ENCODE measurements at regions not wholly inside any gene's neighbourhood (a gene's known extent, or its start where the extent isn't known, plus 50 kb on each side); places are given as distances from the start of the nearest gene placed in this dataset.

DNA sequence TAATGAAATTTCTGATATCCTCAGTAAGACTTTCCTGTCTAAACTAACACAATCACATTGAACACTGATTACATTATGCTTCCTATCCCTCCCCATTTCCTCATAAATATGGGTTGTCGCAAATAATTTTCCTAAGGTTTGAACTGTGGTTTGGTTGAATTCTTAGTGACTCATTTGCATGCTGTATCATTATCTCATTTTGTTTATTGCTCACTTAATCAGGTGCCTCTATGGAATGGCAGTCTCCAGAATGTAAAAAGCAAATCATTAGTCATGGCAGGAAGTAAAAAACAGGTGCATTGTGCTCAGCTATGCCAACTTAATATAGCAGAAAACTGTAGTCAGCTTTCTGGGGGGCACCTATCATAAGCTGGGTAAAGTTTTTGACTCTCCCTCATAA is 216.0 kb upstream of the ZBTB20 start:
- H3K9me3 ChIP-seq (ENCODE audit: control insufficient read depth, insufficient read depth, low read length) = no peaks in the 10 kb centered on the region
- no peaks in the 10 kb centered on the region for H3K27me3 ChIP-seq (ENCODE audit: control insufficient read depth, insufficient read depth, low read length)
- H3K4me1 ChIP-seq (ENCODE audit: control insufficient read depth, insufficient read depth, low read length) = no peaks in the 10 kb centered on the region
- H3K4me3 ChIP-seq (ENCODE audit: low read depth, low read length) = no peak overlapping the region
- no peaks in the 10 kb centered on the region for H3K36me3 ChIP-seq (ENCODE audit: control insufficient read depth, insufficient read depth, low read length)
- no peak overlapping the region for H3K9ac ChIP-seq (ENCODE audit: low read depth, low read length)

DNA sequence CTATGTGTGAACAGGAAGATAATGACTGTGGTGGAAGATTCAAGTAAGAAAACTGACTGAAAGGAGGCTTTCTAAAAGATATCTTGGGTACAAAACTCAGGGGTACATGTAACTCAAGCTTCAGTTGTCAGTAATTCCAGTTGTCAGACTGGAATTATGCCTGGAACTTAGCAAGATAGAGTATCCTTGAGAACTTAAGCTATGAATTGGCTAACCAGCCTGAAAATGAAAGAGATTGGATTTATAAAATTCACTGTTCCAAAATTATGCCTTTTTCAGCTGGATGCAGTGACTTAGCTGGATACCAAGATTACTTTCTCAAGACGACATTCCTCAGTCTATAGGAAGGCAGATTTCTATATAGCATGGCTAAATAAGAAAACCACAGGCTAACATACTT is 221.9 kb upstream of the ZBTB20 start:
- Histone ChIP-seq H3K9ac (ENCODE audit: low read depth, low read length) (no peak overlapping the region), H3K36me3 (ENCODE audit: control insufficient read depth, insufficient read depth, low read length) (no peaks in the 10 kb centered on the region), H3K27me3 (ENCODE audit: control insufficient read depth, insufficient read depth, low read length) (no peaks in the 10 kb centered on the region), H3K4me1 (ENCODE audit: control insufficient read depth, insufficient read depth, low read length) (no peaks in the 10 kb centered on the region), H3K4me3 (ENCODE audit: low read depth, low read length) (no peak overlapping the region), H3K9me3 (ENCODE audit: control insufficient read depth, insufficient read depth, low read length) (no peaks in the 10 kb centered on the region)

DNA sequence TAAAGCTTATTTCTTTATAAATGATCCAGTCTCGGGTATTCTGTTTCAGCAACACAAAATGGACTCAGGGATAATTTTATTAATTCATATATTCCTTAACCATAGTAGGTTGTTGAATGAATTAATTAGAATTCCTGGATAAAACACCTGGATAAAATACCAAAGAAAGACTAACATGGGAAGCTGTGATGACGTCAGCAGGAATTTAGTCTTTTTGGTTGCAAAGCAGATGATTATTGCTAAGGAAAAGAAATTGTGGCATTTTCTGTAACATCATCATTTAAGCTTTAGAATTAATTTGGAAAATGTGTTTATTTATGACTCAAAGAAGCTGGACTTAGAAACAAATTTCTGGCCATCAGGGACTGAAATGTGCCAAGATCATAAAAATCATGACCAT is 228.3 kb upstream of the ZBTB20 start:
- Histone ChIP-seq H3K9me3 (ENCODE audit: control insufficient read depth, insufficient read depth, low read length) (no peaks in the 10 kb centered on the region), H3K4me1 (ENCODE audit: control insufficient read depth, insufficient read depth, low read length) (no peaks in the 10 kb centered on the region), H3K36me3 (ENCODE audit: control insufficient read depth, insufficient read depth, low read length) (no peaks in the 10 kb centered on the region), H3K4me3 (ENCODE audit: low read depth, low read length) (no peak overlapping the region), H3K9ac (ENCODE audit: low read depth, low read length) (no peak overlapping the region), H3K27me3 (ENCODE audit: control insufficient read depth, insufficient read depth, low read length) (no peaks in the 10 kb centered on the region)

DNA sequence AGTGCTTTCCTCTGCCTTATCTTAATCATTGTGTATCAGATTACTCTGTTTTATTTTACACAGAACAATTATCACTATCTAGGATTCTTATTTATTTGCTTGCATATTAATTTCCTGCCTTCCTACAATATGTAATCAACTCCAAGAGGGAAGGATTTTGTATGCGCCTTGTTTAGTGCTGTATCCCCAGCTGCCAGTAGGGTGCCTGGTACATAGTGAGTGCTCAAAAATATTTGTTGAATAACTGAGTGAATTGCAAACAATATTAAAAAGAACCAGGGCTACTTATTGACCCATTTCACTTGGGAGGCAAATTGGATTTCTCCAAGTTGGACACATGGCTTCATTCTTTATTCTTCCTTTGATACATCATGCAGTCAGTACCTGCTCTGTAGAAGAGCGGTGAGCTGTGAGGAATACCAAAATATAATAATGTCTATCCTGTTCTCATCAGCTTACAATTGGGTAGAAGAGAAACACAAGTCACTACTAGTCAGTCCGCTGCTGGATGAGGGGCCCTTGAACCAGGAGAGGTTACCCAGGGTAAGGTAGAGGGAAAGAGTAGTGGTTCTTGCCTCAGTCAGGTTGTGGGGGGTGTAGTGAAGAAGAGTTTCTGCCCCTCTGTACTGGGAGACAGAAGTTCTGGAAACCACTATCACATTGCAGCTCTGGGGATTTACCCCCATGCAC is 233.9 kb upstream of the ZBTB20 start:
- Histone ChIP-seq H3K4me1 (ENCODE audit: control insufficient read depth, insufficient read depth, low read length) (peaks cover under 1% of the 10 kb centered on the region), H3K9me3 (ENCODE audit: control insufficient read depth, insufficient read depth, low read length) (no peaks in the 10 kb centered on the region), H3K4me3 (ENCODE audit: low read depth, low read length) (no peak overlapping the region), H3K27me3 (ENCODE audit: control insufficient read depth, insufficient read depth, low read length) (no peaks in the 10 kb centered on the region), H3K9ac (ENCODE audit: low read depth, low read length) (no peak overlapping the region), H3K36me3 (ENCODE audit: control insufficient read depth, insufficient read depth, low read length) (no peaks in the 10 kb centered on the region)

DNA sequence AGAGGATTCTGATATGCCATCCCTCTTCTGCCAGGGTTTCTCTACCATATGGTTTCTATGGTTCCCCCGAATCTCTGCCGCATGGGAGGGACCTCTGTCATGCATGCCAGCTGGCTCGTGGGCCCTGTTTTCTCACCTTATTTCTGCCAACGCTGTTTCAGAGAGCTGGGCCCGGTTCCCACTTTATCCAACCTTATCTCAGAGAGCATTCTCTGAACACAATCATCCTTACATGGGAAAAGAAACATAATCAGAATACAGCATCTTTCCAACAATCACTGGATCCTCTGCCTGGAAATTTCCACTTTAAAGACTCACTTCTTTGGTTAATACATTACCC is 234.5 kb upstream of the ZBTB20 start:
- Histone ChIP-seq H3K4me1 (ENCODE audit: control insufficient read depth, insufficient read depth, low read length) (peaks cover 3% of the 10 kb centered on the region), H3K9me3 (ENCODE audit: control insufficient read depth, insufficient read depth, low read length) (no peaks in the 10 kb centered on the region), H3K4me3 (ENCODE audit: low read depth, low read length) (no peak overlapping the region), H3K9ac (ENCODE audit: low read depth, low read length) (no peak overlapping the region), H3K36me3 (ENCODE audit: control insufficient read depth, insufficient read depth, low read length) (no peaks in the 10 kb centered on the region), H3K27me3 (ENCODE audit: control insufficient read depth, insufficient read depth, low read length) (no peaks in the 10 kb centered on the region)

DNA sequence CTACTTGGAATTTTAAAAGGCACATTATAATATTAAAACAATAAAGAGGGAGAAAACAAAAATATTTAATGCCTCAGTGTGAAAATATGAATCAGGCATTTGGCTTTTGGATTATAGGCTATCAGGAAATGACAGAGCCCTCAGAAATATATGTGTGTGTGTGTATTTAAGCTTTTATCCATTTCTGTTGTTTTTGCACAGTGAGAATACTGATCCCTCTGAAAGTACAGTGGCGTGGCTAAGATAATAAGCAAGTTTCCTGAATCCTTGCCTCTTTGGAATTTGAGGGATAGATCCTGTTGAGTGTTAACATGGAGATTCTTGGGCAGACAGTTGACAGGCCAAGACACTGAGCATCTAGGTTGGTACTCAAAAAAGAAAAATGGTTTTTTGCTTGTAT is 234.8 kb upstream of the ZBTB20 start:
- H3K36me3 ChIP-seq (ENCODE audit: control insufficient read depth, insufficient read depth, low read length) = no peaks in the 10 kb centered on the region
- H3K4me1 ChIP-seq (ENCODE audit: control insufficient read depth, insufficient read depth, low read length) = peaks cover 3% of the 10 kb centered on the region
- H3K4me3 ChIP-seq (ENCODE audit: low read depth, low read length) = no peak overlapping the region
- H3K27me3 ChIP-seq (ENCODE audit: control insufficient read depth, insufficient read depth, low read length) = no peaks in the 10 kb centered on the region
- H3K9me3 ChIP-seq (ENCODE audit: control insufficient read depth, insufficient read depth, low read length) = no peaks in the 10 kb centered on the region
- H3K9ac ChIP-seq (ENCODE audit: low read depth, low read length) = no peak overlapping the region

DNA sequence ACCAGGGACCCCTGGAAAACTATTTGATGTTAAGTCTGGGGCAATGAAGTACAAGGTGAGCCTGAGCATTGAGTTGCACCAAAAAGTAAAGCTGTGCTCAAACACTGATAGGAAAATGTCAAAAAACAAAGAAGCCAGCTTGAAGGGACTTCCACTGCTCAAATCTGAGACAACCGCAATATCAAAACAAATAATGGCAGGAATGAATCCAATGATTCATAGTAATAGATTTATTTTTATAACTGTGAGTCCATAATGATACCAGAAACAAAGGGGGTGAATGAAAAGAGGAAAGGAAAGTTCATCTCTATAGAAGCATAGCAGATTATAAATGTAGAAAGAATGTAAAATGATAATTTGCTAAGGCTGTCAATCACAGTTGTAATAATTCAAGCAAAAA is 237.3 kb upstream of the ZBTB20 start:
- no peak overlapping the region for H3K9ac ChIP-seq (ENCODE audit: low read depth, low read length)
- no peaks in the 10 kb centered on the region for H3K9me3 ChIP-seq (ENCODE audit: control insufficient read depth, insufficient read depth, low read length)
- H3K27me3 ChIP-seq (ENCODE audit: control insufficient read depth, insufficient read depth, low read length) = no peaks in the 10 kb centered on the region
- no peak overlapping the region for H3K4me3 ChIP-seq (ENCODE audit: low read depth, low read length)
- H3K4me1 ChIP-seq (ENCODE audit: control insufficient read depth, insufficient read depth, low read length) = peaks cover 5% of the 10 kb centered on the region
- H3K36me3 ChIP-seq (ENCODE audit: control insufficient read depth, insufficient read depth, low read length) = no peaks in the 10 kb centered on the region

DNA sequence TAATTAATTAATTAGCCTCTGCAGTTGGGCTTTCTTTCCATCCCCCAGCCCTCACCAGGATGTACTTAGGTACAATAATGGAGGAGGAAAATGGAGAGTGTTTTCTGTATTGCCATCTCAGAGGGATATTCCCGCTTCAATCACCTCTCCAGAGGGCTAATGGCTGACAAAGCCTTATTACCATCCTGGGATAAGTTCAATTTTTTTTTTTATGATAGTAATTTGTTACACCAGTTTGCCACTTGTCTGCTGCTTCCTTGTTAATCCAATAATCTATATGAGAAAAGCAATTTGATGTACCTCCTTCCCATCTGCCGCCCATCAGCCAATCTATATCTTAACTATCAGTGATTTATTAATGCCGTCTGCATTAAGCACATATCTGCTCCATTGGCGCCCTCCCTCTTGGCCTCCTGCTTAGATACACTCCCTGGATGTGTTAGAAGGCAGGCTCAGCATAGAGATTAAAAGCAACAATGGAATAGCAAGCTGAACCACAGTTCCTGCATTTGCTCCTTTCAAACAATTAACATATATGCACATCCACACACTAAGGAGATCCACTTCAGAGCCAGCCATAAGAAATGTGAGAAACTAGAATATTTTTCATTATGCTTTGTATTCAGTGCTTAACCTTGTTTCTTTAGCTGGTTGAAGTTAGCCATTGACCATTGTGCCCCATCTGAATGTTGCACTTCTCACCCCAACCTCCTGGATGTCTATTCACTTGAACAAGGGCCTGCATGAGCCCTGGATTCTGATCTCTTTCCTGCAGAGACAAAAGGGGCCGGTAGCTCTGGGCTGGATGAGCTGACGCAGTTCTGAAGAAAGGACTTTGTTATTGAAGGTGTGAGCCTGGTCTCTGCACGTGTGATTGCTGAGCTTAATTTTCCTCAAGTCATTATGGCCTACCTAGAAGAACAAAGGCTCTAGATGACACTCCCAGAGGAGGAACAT is 237.3 kb upstream of the GAP43 start:
- Histone ChIP-seq H3K4me1 (ENCODE audit: control insufficient read depth, insufficient read depth, low read length) (peaks cover 5% of the 10 kb centered on the region), H3K4me3 (ENCODE audit: low read depth, low read length) (no peak overlapping the region), H3K36me3 (ENCODE audit: control insufficient read depth, insufficient read depth, low read length) (no peaks in the 10 kb centered on the region), H3K9ac (ENCODE audit: low read depth, low read length) (no peak overlapping the region), H3K9me3 (ENCODE audit: control insufficient read depth, insufficient read depth, low read length) (no peaks in the 10 kb centered on the region), H3K27me3 (ENCODE audit: control insufficient read depth, insufficient read depth, low read length) (no peaks in the 10 kb centered on the region)

DNA sequence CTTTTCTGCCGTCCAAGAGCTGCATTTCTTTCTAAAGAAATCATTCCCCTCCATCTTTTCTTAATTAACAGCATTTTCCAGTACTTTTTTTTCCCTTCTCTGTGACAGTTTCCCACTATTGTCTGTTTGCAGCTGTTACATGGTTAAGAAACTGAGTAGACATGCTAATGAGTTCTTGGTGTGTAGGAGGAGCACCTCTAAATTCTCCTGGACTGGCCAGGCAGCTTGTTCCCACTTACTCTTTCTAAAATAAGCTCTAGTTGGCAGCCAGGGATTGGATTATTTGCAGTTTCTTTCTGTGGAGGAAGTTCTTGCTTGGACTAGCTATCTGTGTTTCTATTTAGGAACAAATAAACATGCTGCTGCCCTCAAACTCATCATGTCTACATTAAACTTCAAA is 235.1 kb upstream of the GAP43 start:
- Histone ChIP-seq H3K9ac (ENCODE audit: low read depth, low read length) (no peak overlapping the region), H3K36me3 (ENCODE audit: control insufficient read depth, insufficient read depth, low read length) (no peaks in the 10 kb centered on the region), H3K9me3 (ENCODE audit: control insufficient read depth, insufficient read depth, low read length) (no peaks in the 10 kb centered on the region), H3K4me3 (ENCODE audit: low read depth, low read length) (no peak overlapping the region), H3K4me1 (ENCODE audit: control insufficient read depth, insufficient read depth, low read length) (peaks cover 5% of the 10 kb centered on the region), H3K27me3 (ENCODE audit: control insufficient read depth, insufficient read depth, low read length) (no peaks in the 10 kb centered on the region)

DNA sequence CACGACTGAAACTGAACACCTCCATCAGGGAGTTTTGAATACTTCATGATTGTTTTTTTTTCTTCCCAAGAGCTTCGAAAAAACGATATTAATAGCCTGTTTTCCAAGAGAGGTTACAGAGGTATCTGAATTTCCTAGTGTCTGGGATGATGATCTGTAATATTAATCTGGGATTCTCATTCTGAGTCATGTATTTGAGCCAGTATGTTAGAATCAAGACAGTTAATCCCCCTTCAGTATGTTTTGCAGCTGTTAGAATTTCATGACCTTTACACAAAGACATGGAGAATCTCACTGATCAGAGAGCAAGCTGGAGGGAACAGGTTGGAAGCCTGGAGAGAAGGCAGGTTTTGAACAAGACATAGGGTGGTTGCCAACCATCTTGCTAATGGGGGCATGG is 234.5 kb upstream of the GAP43 start:
- Histone ChIP-seq H3K9me3 (ENCODE audit: control insufficient read depth, insufficient read depth, low read length) (no peaks in the 10 kb centered on the region), H3K4me1 (ENCODE audit: control insufficient read depth, insufficient read depth, low read length) (peaks cover 5% of the 10 kb centered on the region), H3K27me3 (ENCODE audit: control insufficient read depth, insufficient read depth, low read length) (no peaks in the 10 kb centered on the region), H3K4me3 (ENCODE audit: low read depth, low read length) (no peak overlapping the region), H3K36me3 (ENCODE audit: control insufficient read depth, insufficient read depth, low read length) (no peaks in the 10 kb centered on the region), H3K9ac (ENCODE audit: low read depth, low read length) (no peak overlapping the region)

DNA sequence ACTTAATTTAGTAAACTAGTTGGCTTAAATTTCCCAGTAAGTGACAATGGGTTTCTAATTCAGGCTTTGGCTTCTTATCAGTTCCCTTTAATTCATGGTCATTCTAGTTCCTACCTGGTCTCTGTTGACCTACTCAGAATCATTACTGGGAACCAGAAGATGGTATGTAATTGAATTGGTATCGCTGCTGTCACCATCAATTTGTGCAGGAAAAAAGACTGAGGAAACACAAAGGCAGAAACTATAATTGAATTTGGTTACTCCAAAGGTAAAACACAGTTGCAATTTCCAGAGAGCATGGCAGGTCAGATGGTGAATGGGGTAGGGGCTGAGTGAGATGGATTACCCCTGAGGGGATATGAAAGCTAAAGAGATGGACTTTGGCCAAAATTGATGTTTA is 226.5 kb upstream of the GAP43 start:
- Histone ChIP-seq H3K4me3 (ENCODE audit: low read depth, low read length) (no peak overlapping the region), H3K9ac (ENCODE audit: low read depth, low read length) (no peak overlapping the region), H3K4me1 (ENCODE audit: control insufficient read depth, insufficient read depth, low read length) (peaks cover 8% of the 10 kb centered on the region), H3K36me3 (ENCODE audit: control insufficient read depth, insufficient read depth, low read length) (no peaks in the 10 kb centered on the region), H3K9me3 (ENCODE audit: control insufficient read depth, insufficient read depth, low read length) (no peaks in the 10 kb centered on the region), H3K27me3 (ENCODE audit: control insufficient read depth, insufficient read depth, low read length) (no peaks in the 10 kb centered on the region)

DNA sequence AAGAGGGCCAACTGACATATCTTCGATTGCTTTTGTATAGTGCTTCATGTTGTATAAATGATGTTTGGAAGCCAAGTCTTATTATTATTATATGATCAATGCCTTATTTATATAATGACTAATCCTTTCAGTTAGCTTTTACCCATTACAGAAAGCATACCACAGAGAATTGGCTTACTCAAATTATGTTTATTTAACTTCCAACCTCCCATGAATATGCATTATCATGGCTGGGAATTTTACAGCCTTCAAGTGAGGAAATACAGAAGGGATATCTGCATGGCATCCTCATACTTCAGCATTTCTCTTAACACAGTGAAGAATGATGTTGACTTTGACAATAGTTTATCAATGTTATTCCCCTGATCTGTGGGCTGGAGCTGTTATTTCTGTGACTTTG is 225.9 kb upstream of the GAP43 start:
- no peaks in the 10 kb centered on the region for H3K27me3 ChIP-seq (ENCODE audit: control insufficient read depth, insufficient read depth, low read length)
- no peaks in the 10 kb centered on the region for H3K36me3 ChIP-seq (ENCODE audit: control insufficient read depth, insufficient read depth, low read length)
- no peak overlapping the region for H3K4me3 ChIP-seq (ENCODE audit: low read depth, low read length)
- H3K9ac ChIP-seq (ENCODE audit: low read depth, low read length) = no peak overlapping the region
- no peaks in the 10 kb centered on the region for H3K9me3 ChIP-seq (ENCODE audit: control insufficient read depth, insufficient read depth, low read length)
- H3K4me1 ChIP-seq (ENCODE audit: control insufficient read depth, insufficient read depth, low read length) = peaks cover 8% of the 10 kb centered on the region

Data from iPS-15b (cell line).